Upper lobe of left lung (tissue), 6 donors: ENCODE measurements at regions not wholly inside any gene's neighbourhood (a gene's known extent, or its start where the extent isn't known, plus 50 kb on each side); places are given as distances from the start of the nearest gene placed in this dataset.

Source experiments
- ATAC-seq, 2 donors: fragments of 200-7000 bp; cut with Tn5 transposase; one replicate each; pipeline ENCODE4 v1.9.1; 2022; ENCODE audit warnings: mild to moderate bottlenecking in 2 of 2, moderate library complexity in 2 of 2; ENCODE audit not compliant: low FRiP score in 2 of 2
- DNase-seq, 2 donors: peaks; one replicate each; pipeline ENCODE4 v3.0.0-alpha.2; 2019 to 2020
- H3K27ac ChIP-seq, 4 donors: fragments of 200-600 bp; sonication (generic); one replicate each; pipeline ENCODE4 v1.5.1; 2016 to 2019
- H3K27me3 ChIP-seq, 4 donors: fragments of 200-600 bp; sonication (generic); one replicate each; pipeline ENCODE4 v1.5.1; 2017 to 2019
- H3K36me3 ChIP-seq, 4 donors: fragments of 200-600 bp; sonication (generic); one replicate each; pipeline ENCODE4 v1.5.1; 2016 to 2019
- H3K4me1 ChIP-seq, 4 donors: fragments of 200-600 bp; sonication (generic); one replicate each; pipeline ENCODE4 v1.5.1; 2018 to 2019
- H3K4me3 ChIP-seq, 4 donors: fragments of 200-600 bp; sonication (generic); one replicate each; pipeline ENCODE4 v1.5.1; 2017 to 2019; ENCODE audit warnings: mild to moderate bottlenecking in 2 of 4, moderate library complexity in 1 of 4
- H3K9me3 ChIP-seq, 4 donors: fragments of 200-600 bp; sonication (generic); one replicate each; pipeline ENCODE4 v1.5.1; 2018 to 2019
- EP300 ChIP-seq, 4 donors: sonication (generic); formaldehyde crosslinking; IDR thresholded peaks; one replicate each; pipeline ENCODE4 v1.5.1; 2017; ENCODE audit warnings: antibody characterized with exemption in 4 of 4, control low read depth in 2 of 4
- POLR2A ChIP-seq, 4 donors: fragments of 450-650 bp; IDR thresholded peaks; one replicate each; pipeline ENCODE4 v1.5.1; 2016 to 2017; ENCODE audit warnings: antibody characterized with exemption in 4 of 4, mild to moderate bottlenecking in 2 of 4
- POLR2AphosphoS5 ChIP-seq, 2 donors: sonication (generic); formaldehyde crosslinking; IDR thresholded peaks; one replicate each; pipeline ENCODE4 v1.5.1; 2017; ENCODE audit warnings: antibody characterized with exemption in 2 of 2
- WGBS, 2 donors: methylation state at CpG; one replicate each; pipeline ENCODE4 v1.1.5; 2017 to 2018; 5-methylcytosine and 5-hydroxymethylcytosine counted together
- TF ChIP-seq, protein P1 (sequence below), 6 experiments: fragments of 450-650 bp in 4 of 6; fragments of 200-600 bp in 2 of 6; sonication (generic) in 2 of 6; IDR thresholded peaks; one replicate each; pipeline ENCODE4 v1.5.1; 2016 to 2019; ENCODE audit warnings: antibody characterized with exemption in 6 of 6
- donor health status: DM: no; HTN: no; CAD: no; lungs with moderate emphysema.
- donor health status: DM: no; HTN: yes; CAD: no; lungs with severe emphysema.

DNA sequence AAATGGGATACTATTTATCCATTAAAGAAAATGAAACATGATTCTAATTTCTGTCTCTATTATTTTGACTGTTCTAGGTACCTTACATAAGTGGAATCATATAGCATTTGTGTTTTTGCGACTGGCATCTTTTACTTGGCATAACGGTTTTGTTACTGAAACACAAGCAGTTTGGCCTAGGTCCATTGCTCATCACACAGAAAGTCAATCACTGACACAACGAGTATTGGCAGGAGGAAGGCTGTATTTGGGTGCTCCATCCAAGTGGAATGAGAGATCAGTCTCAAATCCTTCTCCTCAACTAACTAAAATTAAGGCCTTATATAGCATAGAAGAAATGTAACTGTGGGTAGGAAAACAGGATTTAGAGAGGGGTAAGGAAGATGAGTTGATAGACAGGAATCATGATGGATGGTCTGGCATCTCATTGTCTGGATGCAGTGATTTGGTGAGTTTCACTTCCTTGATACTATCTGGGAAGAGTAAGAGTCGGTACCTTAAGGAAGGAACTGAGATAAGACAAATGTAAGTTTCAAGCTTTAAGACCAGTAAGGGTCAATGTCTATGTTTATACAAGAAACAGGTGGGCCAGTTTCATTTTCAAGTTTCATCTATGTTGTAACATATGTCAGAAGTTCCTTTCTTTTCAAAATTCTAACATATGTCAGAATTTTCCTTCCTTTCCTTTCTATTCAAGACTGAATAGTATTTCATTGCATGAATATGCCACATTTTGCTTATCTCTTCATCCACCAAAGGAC, 276.9 kb upstream of the RAB6C start:
- WGBS, 2 donors: 75 to 80% methylated on average over 4 of the region's 4 CpGs
- Histone ChIP-seq H3K27me3 (no peaks in the 10 kb centered on the region), H3K36me3 (no peaks in the 10 kb centered on the region), H3K9me3 (no peaks in the 10 kb centered on the region), H3K27ac (no peak overlapping the region), H3K4me1 (no peaks in the 10 kb centered on the region), H3K4me3 (no peak overlapping the region)
- DNase-seq: no peak
- no peak for TF ChIP-seq POLR2A (IDR thresholded peaks at IDR 0.05)
- no peak for TF ChIP-seq EP300 (IDR thresholded peaks at IDR 0.05)
- TF ChIP-seq, protein P1, sequence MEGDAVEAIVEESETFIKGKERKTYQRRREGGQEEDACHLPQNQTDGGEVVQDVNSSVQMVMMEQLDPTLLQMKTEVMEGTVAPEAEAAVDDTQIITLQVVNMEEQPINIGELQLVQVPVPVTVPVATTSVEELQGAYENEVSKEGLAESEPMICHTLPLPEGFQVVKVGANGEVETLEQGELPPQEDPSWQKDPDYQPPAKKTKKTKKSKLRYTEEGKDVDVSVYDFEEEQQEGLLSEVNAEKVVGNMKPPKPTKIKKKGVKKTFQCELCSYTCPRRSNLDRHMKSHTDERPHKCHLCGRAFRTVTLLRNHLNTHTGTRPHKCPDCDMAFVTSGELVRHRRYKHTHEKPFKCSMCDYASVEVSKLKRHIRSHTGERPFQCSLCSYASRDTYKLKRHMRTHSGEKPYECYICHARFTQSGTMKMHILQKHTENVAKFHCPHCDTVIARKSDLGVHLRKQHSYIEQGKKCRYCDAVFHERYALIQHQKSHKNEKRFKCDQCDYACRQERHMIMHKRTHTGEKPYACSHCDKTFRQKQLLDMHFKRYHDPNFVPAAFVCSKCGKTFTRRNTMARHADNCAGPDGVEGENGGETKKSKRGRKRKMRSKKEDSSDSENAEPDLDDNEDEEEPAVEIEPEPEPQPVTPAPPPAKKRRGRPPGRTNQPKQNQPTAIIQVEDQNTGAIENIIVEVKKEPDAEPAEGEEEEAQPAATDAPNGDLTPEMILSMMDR (IDR thresholded peaks at IDR 0.05): no peak
- TF ChIP-seq POLR2AphosphoS5 (IDR thresholded peaks at IDR 0.05): no peak
- ATAC-seq: no peak

GRCh38 chr2:129705085-129705484, 274.4 kb upstream of the RAB6C start:
- ATAC-seq (no peak), DNase-seq (no peak)
- no peaks in the 10 kb centered on the region for H3K4me1 ChIP-seq
- no peak overlapping the region for H3K27ac ChIP-seq
- H3K36me3 ChIP-seq: no peaks in the 10 kb centered on the region
- TF ChIP-seq POLR2A (IDR thresholded peaks at IDR 0.05) (no peak), POLR2AphosphoS5 (IDR thresholded peaks at IDR 0.05) (no peak), EP300 (IDR thresholded peaks at IDR 0.05) (no peak)
- TF ChIP-seq, protein P1 (IDR thresholded peaks at IDR 0.05): no peak
- 83 to 85% methylated on average over 6 of the region's 6 CpGs for WGBS, 2 donors
- no peaks in the 10 kb centered on the region for H3K9me3 ChIP-seq
- H3K27me3 ChIP-seq: no peaks in the 10 kb centered on the region
- H3K4me3 ChIP-seq: no peak overlapping the region

DNA sequence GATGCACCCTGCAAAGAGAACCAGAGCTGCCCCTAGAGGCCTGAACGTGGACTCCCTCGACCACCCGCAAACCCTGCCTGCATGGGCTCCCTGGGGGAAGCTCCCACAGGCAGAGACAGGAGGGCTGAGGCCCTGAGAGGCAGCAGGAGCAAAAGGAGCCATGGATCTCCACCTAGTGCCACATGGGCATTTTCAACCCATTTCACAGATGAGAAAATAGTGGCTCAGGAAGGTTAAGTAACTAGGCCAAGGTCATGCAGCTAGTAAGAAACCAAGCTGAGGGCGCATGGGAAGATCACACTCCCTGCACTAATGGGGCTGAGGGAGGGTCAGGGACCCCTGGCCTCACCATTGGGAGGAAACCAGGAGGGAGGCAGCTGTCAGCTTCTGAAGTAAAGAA, 271.7 kb upstream of the RAB6C start:
- H3K27ac ChIP-seq: no peak overlapping the region
- ATAC-seq (no peak), DNase-seq (no peak)
- no peaks in the 10 kb centered on the region for H3K4me1 ChIP-seq
- no peak overlapping the region for H3K4me3 ChIP-seq
- WGBS, 2 donors: 83 to 92% methylated on average over 2 to 4 of the region's 4 CpGs
- H3K9me3 ChIP-seq: no peaks in the 10 kb centered on the region
- H3K27me3 ChIP-seq: no peaks in the 10 kb centered on the region
- no peaks in the 10 kb centered on the region for H3K36me3 ChIP-seq
- no peak for TF ChIP-seq POLR2AphosphoS5 (IDR thresholded peaks at IDR 0.05)
- TF ChIP-seq, protein P1 (IDR thresholded peaks at IDR 0.05): no peak
- no peak for TF ChIP-seq EP300 (IDR thresholded peaks at IDR 0.05)
- TF ChIP-seq POLR2A (IDR thresholded peaks at IDR 0.05): no peak

DNA sequence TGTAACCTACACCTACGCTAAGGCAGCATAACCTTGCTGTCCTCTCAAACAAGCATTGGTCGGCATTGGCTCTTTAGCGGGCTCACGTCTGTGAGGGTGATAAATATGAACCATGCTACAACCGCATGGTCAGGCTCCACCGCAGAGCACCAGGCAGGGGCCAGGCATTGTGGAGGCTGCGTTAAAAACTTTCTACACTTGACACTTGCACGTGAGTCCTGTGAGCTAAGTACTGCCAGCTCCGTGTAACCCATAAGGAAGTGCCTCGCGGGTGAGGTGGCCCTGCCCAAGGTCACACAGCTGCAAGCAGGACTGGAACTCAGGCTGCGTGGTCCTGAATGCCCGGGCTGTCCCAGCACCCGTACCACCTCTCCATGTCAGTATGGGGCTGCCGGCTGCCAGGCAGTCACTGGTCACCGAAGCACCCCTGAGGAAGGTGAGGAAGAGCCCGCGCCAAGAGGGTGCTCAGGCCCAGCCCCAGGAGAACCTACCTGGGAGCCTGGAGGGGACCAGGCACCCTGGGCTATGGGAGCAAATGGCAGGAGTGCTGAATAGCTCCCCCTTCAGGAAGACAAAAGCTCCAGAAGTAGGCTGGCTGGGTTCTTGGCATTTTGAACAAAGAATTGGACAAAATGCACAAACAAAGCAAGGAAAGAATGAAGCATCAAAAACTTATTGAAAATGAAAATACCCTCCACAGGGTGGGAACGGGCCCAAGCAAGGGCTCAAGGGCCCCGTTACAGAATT, 271.1 kb upstream of the RAB6C start:
- ATAC-seq (no peak), DNase-seq (no peak)
- H3K36me3 ChIP-seq: no peaks in the 10 kb centered on the region
- no peak overlapping the region for H3K27ac ChIP-seq
- no peaks in the 10 kb centered on the region for H3K4me1 ChIP-seq
- TF ChIP-seq, protein P1 (IDR thresholded peaks at IDR 0.05): no peak
- no peak for TF ChIP-seq EP300 (IDR thresholded peaks at IDR 0.05)
- no peak for TF ChIP-seq POLR2A (IDR thresholded peaks at IDR 0.05)
- no peak for TF ChIP-seq POLR2AphosphoS5 (IDR thresholded peaks at IDR 0.05)
- H3K27me3 ChIP-seq: no peaks in the 10 kb centered on the region
- no peaks in the 10 kb centered on the region for H3K9me3 ChIP-seq
- 84 to 85% methylated on average over 7 to 20 of the region's 20 CpGs for WGBS, 2 donors
- no peak overlapping the region for H3K4me3 ChIP-seq
